KOPT-K1 (cell line): ENCODE measurements at regions not wholly inside any gene's neighbourhood (a gene's known extent, or its start where the extent isn't known, plus 50 kb on each side); places are given as distances from the start of the nearest gene placed in this dataset.

Source experiments
- H3K27ac ChIP-seq: fragments of 200-600 bp; sonication (generic); 2 replicates; pipeline ENCODE4 v1.5.1; 2016; ENCODE audit warnings: antibody characterized with exemption, mild to moderate bottlenecking, low read depth, low read length; ENCODE audit not compliant: poor library complexity, severe bottlenecking
- H3K36me3 ChIP-seq: fragments of 200-600 bp; sonication (generic); 2 replicates; pipeline ENCODE4 v1.5.1; 2017; ENCODE audit warnings: antibody characterized with exemption, mild to moderate bottlenecking, low read length, moderate library complexity; ENCODE audit not compliant: insufficient read depth
- H3K9me3 ChIP-seq: fragments of 200-600 bp; sonication (generic); 2 replicates; pipeline ENCODE4 v1.5.1; 2017; ENCODE audit warnings: antibody characterized with exemption, low read length, mild to moderate bottlenecking; ENCODE audit not compliant: insufficient read depth, poor library complexity, severe bottlenecking

GRCh38 chr7:17485904-17486303 is 187.5 kb downstream of the AHR start:
- Histone ChIP-seq H3K27ac (no peak overlapping the region), H3K9me3 (no peaks in the 10 kb centered on the region), H3K36me3 (no peaks in the 10 kb centered on the region)

DNA sequence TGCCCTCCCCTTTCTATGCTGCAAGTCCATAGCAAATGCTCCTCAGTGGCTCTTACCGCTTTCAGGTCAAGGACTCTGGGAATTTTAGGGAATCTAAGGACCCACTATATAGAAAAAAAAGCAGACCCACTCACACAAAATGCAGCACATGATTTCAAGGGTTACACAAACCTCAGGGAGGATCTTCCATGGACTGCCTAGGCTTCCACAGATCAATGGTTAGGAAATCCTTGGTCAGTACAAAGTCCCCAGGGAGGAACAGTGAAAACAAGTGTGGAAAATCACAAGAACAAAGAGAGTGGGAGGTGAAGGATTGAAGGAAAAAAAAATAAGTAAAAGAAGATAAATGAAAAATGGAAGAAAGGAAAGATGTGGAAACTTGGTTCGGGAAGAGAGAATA is 188.4 kb downstream of the AHR start:
- Histone ChIP-seq H3K27ac (no peak overlapping the region), H3K9me3 (no peaks in the 10 kb centered on the region), H3K36me3 (no peaks in the 10 kb centered on the region)

GRCh38 chr7:17487343-17487742 is 188.9 kb downstream of the AHR start:
- Histone ChIP-seq H3K27ac (no peak overlapping the region), H3K9me3 (no peaks in the 10 kb centered on the region), H3K36me3 (no peaks in the 10 kb centered on the region)

DNA sequence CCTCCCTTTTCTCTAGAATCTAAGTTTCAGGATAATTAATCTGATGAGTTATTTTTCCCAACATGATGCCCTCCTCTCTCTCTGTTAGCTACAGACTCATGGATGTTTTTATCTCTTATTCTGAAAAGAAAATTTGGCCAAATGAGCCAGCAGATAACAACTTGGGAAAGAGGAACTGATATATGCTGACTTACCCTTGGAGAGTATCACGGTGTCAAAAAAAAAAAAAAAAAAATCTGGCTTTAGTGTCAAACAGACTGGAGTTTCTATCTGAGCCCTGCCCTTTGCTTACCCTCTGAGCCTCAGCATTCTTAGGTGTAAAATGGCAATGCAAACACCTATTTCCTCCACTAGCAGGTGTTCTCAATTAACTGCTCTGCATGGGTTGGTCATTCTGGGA is 190.4 kb downstream of the AHR start:
- Histone ChIP-seq H3K27ac (no peak overlapping the region), H3K36me3 (no peaks in the 10 kb centered on the region), H3K9me3 (no peaks in the 10 kb centered on the region)

GRCh38 chr7:17489961-17490360 is 191.5 kb downstream of the AHR start:
- no peaks in the 10 kb centered on the region for H3K36me3 ChIP-seq
- H3K9me3 ChIP-seq: no peaks in the 10 kb centered on the region
- H3K27ac ChIP-seq: no peak overlapping the region

GRCh38 chr7:17490825-17491224 is 192.4 kb downstream of the AHR start:
- H3K36me3 ChIP-seq: no peaks in the 10 kb centered on the region
- no peak overlapping the region for H3K27ac ChIP-seq
- H3K9me3 ChIP-seq: no peaks in the 10 kb centered on the region

DNA sequence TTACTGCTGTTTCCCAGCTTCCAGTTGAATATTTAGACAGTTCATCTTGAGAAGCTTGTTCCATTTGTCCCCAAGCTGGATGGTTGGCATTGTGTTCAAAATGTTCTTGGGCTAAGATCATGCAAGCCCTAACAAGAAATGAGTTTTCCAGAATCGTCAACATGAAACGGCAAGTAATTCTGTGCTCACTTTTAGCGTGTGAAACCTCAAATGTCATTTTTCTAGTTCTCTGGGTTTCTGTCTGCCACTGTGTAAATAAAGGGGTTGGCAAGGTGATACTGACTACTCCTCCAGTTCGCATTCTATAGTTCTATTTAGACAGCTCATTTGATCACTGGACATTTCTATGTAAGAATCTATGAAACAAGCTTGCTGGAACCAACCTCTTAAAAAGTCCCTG is 194.0 kb downstream of the AHR start:
- Histone ChIP-seq H3K36me3 (no peaks in the 10 kb centered on the region), H3K9me3 (no peaks in the 10 kb centered on the region)

GRCh38 chr7:17493446-17493845 is 195.0 kb downstream of the AHR start:
- Histone ChIP-seq H3K27ac (no peak overlapping the region), H3K9me3 (no peaks in the 10 kb centered on the region), H3K36me3 (no peaks in the 10 kb centered on the region)

More for the DNA sequence above, 194.0 kb downstream of the AHR start:
- H3K27ac ChIP-seq: no peak overlapping the region

DNA sequence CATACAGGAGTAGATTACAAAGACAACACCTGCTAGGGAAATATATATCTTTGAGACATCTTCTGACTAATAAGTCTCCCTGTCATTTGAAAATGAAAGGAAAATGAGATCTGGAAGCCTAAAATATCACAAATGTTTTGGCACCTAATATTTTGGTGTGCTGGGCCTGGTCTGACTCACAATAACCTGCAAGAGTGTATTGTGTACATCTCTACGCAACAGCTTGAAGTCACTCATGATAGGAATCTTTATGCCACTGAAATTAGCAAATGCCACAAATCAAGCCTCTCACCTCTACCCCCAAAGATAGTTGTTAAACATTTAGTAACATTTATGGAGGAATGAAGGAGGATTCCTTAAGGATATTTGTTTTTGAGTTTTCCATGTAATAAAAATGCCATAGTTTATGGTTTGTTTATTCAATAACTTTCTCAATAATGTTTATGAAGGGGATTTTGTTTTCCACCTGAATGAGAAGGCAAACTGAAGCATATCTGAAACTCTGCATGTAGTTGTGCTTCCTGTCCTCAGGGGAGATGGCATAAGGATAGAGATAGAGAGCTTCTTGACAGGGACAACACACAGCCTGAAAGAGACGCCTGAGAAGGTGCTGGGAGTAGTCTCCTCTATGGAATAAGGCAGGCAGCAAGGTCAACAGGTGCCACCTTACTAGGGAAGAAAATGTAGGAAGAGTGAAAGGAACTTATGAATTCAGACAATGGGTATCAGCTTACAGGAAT is 197.4 kb downstream of the AHR start:
- Histone ChIP-seq H3K9me3 (no peaks in the 10 kb centered on the region), H3K27ac (no peak overlapping the region), H3K36me3 (no peaks in the 10 kb centered on the region)

- no peak overlapping the region for H3K27ac ChIP-seq
- H3K36me3 ChIP-seq: no peaks in the 10 kb centered on the region
- no peaks in the 10 kb centered on the region for H3K9me3 ChIP-seq
Observed at GRCh38 chr7:17497136-17497535, 198.7 kb downstream of the AHR start.

GRCh38 chr7:17497549-17498167 is 199.2 kb downstream of the AHR start:
- Histone ChIP-seq H3K36me3 (no peaks in the 10 kb centered on the region), H3K27ac (no peak overlapping the region), H3K9me3 (no peaks in the 10 kb centered on the region)

GRCh38 chr7:17498230-17498629 is 199.8 kb downstream of the AHR start:
- Histone ChIP-seq H3K9me3 (no peaks in the 10 kb centered on the region), H3K36me3 (no peaks in the 10 kb centered on the region), H3K27ac (no peak overlapping the region)

DNA sequence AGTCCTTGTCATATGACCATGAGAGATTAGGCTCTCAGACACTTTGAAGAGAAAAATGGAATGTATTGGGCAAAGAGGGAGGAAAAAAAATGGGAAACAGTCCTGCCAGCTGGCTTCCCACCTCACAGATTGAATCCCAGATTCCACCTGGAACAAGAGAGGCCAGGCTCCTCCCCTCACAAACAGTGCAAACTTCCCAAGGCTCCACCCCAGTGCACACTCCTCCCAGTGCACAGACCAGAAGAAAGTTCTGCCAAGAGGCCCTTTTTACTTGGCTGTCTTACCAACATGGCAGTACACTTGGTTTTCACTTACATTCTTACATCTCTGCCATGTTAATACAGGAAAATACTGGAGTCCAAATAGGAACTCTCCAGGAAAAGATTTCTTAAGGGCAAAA is 202.3 kb downstream of the AHR start:
- H3K27ac ChIP-seq: no peak overlapping the region
- no peaks in the 10 kb centered on the region for H3K36me3 ChIP-seq
- no peaks in the 10 kb centered on the region for H3K9me3 ChIP-seq

DNA sequence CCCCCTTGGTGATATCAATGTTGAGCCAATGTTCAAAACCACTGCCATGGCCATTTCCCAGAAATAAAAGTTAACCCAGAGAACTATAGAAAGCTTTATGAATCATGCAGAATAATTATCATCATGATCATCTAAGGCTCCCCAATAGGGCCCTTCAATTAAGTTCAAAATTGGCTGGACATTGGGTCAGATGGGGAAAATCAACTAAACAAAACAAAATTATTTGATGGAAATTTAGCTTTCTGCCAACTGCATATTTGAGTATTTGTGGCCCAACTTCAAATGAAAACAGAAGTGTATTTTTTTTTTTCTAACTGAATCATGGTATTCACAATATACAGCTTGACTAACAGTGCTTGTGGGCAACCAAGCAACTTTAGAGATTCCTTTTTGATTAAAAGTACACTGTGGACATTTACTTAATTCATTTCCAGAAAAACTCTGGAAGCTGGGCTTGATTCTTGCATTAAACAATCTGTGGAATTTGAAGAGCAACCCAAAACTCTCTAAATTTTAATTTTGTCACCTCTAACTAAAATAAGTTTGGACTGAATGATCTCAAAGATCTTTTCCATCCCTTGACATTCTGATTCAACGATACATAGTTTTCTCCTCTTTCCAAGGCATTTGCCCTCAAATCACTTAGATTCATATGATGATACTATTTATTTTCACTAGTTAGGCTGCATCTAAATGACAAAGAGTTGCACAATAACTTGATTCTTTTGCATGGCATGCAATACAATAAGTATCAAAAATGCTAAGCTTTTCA is 203.2 kb downstream of the AHR start:
- Histone ChIP-seq H3K27ac (no peak overlapping the region), H3K36me3 (no peaks in the 10 kb centered on the region), H3K9me3 (no peaks in the 10 kb centered on the region)

- Histone ChIP-seq H3K36me3 (no peaks in the 10 kb centered on the region), H3K9me3 (no peaks in the 10 kb centered on the region), H3K27ac (no peak overlapping the region)
Observed at GRCh38 chr7:17502213-17503060, 204.0 kb downstream of the AHR start.
